NOMO-1 treated with DMSO at 0.1 percent for 48 hours (cell line): ENCODE measurements at regions not wholly inside any gene's neighbourhood (a gene's known extent, or its start where the extent isn't known, plus 50 kb on each side); places are given as distances from the start of the nearest gene placed in this dataset.

Experiments
- DNase-seq: peaks from one replicate; lab custom pipeline; 2025; ENCODE audit not compliant: unreplicated experiment; lab: John Stamatoyannopoulos, UW

- DNase-seq = no peak
These were observed 222.0 kb upstream of the ARGLU1 start for GRCh38 chr13:106789911-106790310.

- DNase-seq = no peak
These were observed 218.1 kb upstream of the ARGLU1 start for GRCh38 chr13:106786006-106786563.

GRCh38 chr13:106774621-106775020, 206.7 kb upstream of the ARGLU1 start:
- no peak for DNase-seq

- DNase-seq = no peak
These were observed 204.2 kb upstream of the ARGLU1 start for GRCh38 chr13:106772006-106772601.

GRCh38 chr13:106768991-106769390, 201.1 kb upstream of the ARGLU1 start:
- DNase-seq = no peak

GRCh38 chr13:106762708-106763107, 194.8 kb upstream of the ARGLU1 start:
- DNase-seq = no peak

GRCh38 chr13:106756446-106756845, 188.5 kb upstream of the ARGLU1 start:
- no peak for DNase-seq

- DNase-seq = no peak
These were observed 187.6 kb upstream of the ARGLU1 start for GRCh38 chr13:106755542-106755941.

GRCh38 chr13:106753251-106753650, 185.3 kb upstream of the ARGLU1 start:
- no peak for DNase-seq

GRCh38 chr13:106752584-106753170, 184.7 kb upstream of the ARGLU1 start:
- DNase-seq = no peak

- no peak for DNase-seq
These were observed 180.8 kb upstream of the ARGLU1 start for GRCh38 chr13:106748785-106749184.

- no peak for DNase-seq
These were observed 176.6 kb upstream of the ARGLU1 start for GRCh38 chr13:106744516-106744915.

- no peak for DNase-seq
These were observed 170.3 kb upstream of the ARGLU1 start for GRCh38 chr13:106738186-106738678.

- no peak for DNase-seq
These were observed 169.0 kb upstream of the ARGLU1 start for GRCh38 chr13:106736941-106737340.

GRCh38 chr13:106734198-106734597, 166.3 kb upstream of the ARGLU1 start:
- DNase-seq = no peak

- DNase-seq = no peak
These were observed 155.1 kb upstream of the ARGLU1 start for GRCh38 chr13:106723036-106723435.

GRCh38 chr13:106722620-106723019, 154.7 kb upstream of the ARGLU1 start:
- DNase-seq = no peak

- DNase-seq = no peak
These were observed 153.7 kb upstream of the ARGLU1 start for GRCh38 chr13:106721599-106721998.

GRCh38 chr13:106714271-106714982, 146.5 kb upstream of the ARGLU1 start:
- DNase-seq = no peak

- DNase-seq = no peak
These were observed 144.4 kb upstream of the ARGLU1 start for GRCh38 chr13:106712381-106712780.

- no peak for DNase-seq
These were observed 142.3 kb upstream of the ARGLU1 start for GRCh38 chr13:106710266-106710665.

- no peak for DNase-seq
These were observed 141.6 kb upstream of the ARGLU1 start for GRCh38 chr13:106709522-106709921.
